HG03060 (cell line): ENCODE measurements at regions not wholly inside any gene's neighbourhood (a gene's known extent, or its start where the extent isn't known, plus 50 kb on each side); places are given as distances from the start of the nearest gene placed in this dataset.
"Not testable (repeated sequence)": the region's sequence is repeated elsewhere in the genome, so short reads cannot be mapped to it uniquely, and the experiment has no call there.

Experiments
- ATAC-seq: cut with Tn5 transposase; IDR thresholded peaks from one replicate; pipeline ENCODE4 v1.9.1; 2021; ENCODE audit warnings: low read depth, moderate number of reproducible peaks; ENCODE audit not compliant: unreplicated experiment

GRCh38 chr4:81704461-81704860 is 232.8 kb upstream of the RASGEF1B start:
- no peak for ATAC-seq

- ATAC-seq: no peak
These were observed 228.5 kb upstream of the RASGEF1B start for GRCh38 chr4:81700189-81700588.

DNA sequence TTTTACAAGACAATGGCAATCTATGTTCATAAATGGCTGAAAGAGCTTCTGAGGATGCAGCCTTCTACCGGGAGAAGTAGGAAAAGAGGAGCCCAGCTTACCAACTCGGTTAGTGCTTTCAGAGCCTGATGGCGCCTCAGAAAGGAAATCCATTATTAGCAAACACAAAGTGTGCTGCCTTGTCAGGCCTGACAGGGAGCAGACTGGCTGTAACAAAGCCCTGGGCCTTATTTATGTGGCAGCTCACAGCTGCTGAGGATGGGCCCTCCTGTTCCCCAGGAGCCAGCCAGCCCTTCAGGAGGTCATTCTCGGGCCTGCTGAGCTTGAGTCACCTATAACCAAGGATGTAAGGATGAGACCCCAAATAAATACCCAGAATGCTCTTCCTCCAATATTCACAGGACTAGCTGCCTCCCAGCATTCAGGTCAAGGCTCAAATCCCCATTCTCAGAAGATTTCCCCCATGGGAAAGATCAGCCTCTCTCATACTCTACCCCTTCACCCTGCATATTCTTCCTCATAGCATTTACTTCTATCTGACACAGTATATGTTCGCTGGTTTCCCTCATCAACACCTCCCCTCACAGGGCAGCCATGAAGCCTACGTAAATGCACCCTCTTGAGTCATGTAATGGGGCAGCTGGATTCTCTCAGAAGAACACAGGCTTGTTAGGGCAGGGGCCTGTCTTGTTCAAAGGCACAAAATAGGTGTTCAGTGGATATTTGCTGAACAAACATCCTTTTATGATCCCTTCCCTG is 227.0 kb upstream of the RASGEF1B start:
- no peak for ATAC-seq

GRCh38 chr4:81694176-81694913 is 222.6 kb upstream of the RASGEF1B start:
- ATAC-seq: no peak

- no peak for ATAC-seq
These were observed 219.2 kb upstream of the RASGEF1B start for GRCh38 chr4:81690871-81691270.

DNA sequence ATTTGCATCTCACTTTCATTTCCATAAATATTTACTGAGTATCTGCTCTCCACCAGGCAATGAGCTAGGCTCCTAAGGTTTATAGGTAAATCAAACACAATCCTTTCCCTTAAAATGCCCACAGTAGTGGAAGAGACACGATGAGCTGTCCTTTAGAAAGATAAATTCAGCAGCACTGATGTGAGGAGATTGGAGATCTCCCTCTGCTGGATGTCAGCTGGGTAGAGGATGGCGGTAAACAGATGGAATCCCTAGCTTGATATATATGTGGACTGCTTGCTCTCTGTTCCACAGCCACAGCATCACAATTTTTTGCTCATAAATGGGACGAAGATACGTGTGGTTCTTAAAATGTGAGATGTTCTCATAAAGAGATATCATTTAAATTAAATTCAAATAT is 216.4 kb upstream of the RASGEF1B start:
- ATAC-seq: no peak

GRCh38 chr4:81687471-81687870 is 215.8 kb upstream of the RASGEF1B start:
- no peak for ATAC-seq

DNA sequence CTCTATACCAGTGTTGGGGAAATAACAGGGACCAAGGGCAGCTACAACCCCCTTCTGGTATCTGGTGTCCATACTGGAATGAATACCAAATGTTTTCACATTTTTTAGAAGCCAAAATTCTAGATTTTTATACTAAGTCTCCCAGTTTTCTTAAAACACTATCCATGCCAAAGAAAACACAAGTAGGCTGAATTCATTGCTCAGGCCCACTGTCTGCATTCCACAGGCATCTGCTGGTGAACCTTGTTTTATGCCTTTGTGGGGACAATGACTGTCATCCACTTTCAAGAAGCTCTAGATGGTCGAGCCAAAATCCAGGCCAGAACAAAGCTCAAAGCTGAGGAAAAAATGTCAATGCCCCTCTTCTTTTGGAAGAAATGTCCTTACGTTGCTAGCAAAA is 213.4 kb upstream of the RASGEF1B start:
- no peak for ATAC-seq

- no peak for ATAC-seq
These were observed 212.6 kb upstream of the RASGEF1B start for GRCh38 chr4:81684352-81684751.

DNA sequence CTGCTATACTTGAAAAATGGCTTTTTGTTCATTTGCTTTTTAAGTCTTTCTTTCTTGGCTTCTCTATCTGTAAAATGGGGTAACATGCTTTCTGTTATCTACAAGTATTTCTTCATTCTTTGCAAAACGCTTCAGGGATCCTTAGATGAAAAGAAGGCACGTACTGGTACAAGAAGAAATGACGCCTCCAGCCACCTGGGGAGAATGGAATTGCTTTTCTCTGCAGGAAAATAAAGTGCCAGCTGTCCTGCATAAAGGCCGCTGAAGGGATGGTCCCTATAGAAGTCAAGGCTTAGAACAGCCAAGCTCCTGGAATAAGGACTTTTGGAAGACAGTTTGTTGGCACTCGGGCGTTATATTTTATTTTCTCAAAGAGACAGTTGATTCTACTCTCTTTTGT is 210.8 kb upstream of the RASGEF1B start:
- ATAC-seq: no peak

DNA sequence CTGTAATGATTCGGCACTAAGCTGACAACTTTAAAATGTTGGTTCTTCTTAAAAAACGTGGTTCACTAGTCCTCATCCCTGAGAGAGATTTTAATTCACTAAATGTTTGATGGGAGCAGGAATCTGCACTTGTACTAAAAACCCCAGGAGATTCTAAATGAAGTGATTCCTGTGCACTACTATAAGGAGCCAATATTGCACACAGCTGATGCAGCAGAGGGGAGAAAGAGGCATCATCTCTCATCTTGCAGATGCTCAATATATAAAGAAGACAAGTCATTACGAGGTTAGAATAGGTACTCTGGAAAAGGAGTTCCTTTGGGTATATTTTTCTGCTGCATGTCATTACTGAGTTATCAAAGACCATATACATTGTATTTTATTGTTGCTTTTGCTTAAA is 207.6 kb upstream of the RASGEF1B start:
- ATAC-seq: no peak

- ATAC-seq: no peak
These were observed 207.1 kb upstream of the RASGEF1B start for GRCh38 chr4:81678801-81679200.

DNA sequence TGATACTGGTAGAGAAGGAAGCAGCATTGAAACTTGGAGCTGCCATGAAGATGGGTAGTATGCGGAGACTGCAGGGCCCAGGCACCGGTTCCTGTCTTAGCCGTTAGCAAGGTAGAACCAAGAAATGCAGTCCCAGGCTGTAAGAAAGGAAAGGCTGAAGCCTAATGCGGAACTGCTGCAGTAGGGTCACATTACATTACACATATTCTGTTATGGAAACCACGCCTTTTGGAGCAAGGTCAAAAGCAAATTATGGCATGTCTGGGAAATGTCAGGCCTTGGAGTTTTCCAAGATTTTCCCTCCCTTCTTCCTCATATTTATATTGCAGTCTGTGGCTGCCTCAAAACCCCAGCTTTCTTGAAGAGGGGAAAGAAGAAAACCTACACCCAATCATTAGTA is 204.8 kb upstream of the RASGEF1B start:
- ATAC-seq: no peak

DNA sequence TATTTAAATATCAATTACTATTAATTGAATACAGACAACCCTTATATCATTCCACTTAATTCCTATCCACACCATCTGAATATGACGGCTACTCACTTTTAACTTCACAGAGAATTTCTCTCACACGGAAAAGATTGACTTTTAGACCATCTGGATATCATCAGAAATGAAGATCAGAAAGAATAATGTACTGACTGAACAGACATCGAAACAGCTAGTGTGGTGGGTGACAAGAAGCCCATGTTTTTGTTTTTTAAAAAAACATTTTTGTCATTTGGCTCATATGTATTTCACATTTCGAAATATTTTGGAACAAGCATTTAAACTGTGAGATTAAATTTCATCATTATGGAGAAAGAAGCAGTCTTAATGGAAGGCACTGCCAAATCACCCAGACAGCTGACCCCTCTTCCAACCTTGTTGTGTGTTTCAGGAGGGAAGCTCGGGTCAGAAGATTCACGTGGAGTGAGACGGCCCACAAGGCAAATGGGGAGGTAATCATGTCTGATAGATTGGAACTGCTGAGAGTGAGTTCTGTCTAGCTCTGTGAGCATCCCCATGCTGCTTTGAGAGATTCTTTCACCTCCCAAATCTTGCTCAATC is 204.2 kb upstream of the RASGEF1B start:
- no peak for ATAC-seq

GRCh38 chr4:81673961-81674360 is 202.3 kb upstream of the RASGEF1B start:
- ATAC-seq: no peak

- not testable (repeated sequence) for ATAC-seq
These were observed 196.6 kb upstream of the RASGEF1B start for GRCh38 chr4:81668328-81668727.

DNA sequence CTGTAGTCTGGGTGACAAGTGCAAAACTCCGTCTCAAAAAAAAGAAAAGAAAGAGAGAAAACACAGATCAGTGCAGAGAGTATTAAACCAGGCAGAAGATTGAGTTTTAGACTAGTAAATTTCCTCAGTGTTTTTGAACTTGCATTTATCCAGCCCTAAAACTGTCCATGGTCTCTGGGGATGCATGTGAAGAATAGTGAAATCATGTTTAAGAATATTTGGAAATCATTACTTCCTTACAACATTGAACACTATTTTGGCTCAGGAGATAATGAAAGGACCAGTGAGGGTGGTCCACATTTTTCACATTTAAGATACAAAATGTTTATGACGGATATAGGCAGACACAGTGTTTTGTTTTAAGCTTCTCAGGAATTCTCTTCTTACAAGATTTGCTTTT is 195.8 kb upstream of the RASGEF1B start:
- ATAC-seq: no peak

DNA sequence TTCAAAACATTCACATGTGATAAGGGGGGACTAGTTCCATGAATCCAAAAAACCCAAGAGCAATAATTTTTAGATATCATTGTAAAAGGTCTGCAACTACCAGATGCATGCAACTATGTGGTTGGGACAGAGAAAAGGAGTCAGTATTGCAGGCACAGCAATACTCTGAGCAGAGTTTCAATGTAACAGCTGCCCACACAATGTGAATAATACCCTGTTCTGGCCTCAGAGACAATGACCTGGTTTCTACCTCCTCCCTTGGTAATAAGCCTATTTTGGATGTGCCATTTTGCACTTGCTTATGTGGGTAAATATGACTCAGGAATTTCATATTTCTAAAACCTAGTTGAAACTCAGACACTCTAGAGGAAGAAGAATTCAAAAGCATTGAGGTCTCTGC is 194.8 kb upstream of the RASGEF1B start:
- no peak for ATAC-seq

DNA sequence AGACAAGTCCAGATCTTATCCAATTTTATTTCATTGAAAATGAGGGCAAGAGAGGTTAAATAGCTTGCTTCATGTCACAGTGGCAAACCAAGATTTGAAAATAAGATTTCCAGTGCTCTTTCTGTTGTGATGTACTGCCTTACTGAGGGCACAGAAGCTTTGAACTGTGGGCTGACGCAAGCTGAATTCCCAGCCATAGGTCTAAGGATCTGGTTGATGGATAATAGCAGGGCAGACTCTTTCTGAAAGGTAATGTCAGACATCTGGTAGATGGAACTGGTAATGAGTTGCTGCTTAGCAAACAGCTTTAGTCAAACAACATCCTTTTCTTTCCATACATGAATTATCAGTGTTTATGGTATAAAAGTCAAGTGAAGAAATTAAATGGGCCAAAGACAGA is 193.9 kb upstream of the RASGEF1B start:
- ATAC-seq: no peak

GRCh38 chr4:81665045-81665444 is 193.3 kb upstream of the RASGEF1B start:
- no peak for ATAC-seq

DNA sequence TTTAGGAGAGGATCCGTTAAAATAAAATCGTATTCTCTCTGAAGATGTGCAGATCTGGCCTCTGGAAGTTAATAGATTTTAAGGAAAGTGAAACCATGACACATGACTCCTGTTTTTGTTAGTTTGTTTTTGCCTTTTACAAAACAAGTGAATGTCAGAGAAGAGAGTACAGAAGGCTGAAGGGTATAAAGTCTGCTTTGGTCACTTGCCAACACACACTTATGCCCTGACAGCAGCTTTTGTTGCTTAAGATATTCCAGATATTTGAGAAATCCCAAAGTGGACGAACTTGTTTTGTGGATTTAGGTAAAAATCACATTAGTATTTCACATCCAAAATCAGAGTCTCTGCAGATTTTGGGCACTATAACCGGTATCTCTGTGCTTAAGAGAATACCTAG is 192.4 kb upstream of the RASGEF1B start:
- ATAC-seq: no peak

- ATAC-seq: no peak
These were observed 191.7 kb upstream of the RASGEF1B start for GRCh38 chr4:81663368-81663767.
